ENCODE measurements at regions not wholly inside any gene's neighbourhood (a gene's known extent, or its start where the extent isn't known, plus 50 kb on each side); places are given as distances from the start of the nearest gene placed in this dataset.
"Not testable (repeated sequence)": the region's sequence is repeated elsewhere in the genome, so short reads cannot be mapped to it uniquely, and the experiment has no call there.

GRCh38 chr9:1115370-1115769, 65.2 kb downstream of the DMRT2 start:
- no peak for DNase-seq (ENCODE audit: low spot score)

DNA sequence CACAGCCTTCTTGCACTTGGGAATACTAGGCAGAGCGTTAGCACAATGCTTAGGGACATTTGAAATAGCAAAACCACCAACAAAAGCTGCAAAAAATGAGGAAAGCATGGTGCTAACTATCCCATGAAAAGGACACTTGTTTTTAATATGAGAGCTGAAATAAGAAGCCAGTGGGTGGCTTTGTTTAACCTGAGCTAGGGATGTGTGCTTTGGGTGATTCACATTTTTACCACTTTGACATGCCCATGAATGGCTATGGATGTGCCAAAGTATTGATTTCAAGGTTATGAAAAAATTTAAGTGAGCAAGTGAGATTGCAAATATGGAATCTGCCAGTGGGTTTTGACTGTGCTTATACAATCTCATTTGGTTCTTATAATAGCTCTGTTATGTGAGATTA, 67.3 kb downstream of the DMRT2 start:
- DNase-seq (ENCODE audit: low spot score) = no peak

GRCh38 chr9:1120500-1121165, 70.5 kb downstream of the DMRT2 start:
- no peak for DNase-seq (ENCODE audit: low spot score)

DNA sequence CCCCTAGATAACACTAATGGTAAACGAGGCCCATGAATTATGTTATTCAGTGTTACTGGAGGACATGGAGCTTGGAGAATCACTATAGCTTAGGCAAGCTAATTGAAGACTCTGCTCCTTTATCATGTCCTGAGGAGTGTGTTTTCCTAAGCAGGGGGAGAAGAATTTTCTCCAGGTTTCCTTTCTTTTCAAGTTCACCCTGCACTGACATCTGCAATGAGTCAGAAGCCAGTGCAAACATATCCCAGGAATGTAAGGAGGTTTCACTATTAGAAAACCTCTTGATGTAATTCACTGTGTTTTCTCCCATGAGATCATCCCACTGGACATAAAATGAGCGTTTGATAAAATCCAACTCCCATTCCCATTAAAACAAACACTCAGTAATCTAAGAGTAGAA, 75.6 kb downstream of the DMRT2 start:
- no peak for DNase-seq (ENCODE audit: low spot score)

DNA sequence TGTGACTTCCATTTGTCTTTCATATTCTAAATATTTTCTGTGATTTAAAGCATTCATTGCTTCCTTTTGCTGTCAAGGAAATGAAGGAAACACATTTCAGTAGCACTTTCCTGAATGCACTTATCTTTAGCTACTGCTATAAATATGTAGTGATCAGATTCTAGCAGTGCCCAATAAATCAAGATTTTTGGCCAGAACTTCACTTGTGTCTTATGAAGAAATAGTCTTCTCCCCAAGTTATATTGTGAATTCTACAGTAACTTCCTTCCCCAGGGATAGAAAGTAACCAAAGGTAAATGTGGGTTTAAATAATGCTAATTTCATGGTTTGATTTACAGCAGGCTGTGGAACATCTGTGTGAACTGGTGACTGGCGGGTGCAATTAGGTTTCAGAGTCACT, 77.9 kb downstream of the DMRT2 start:
- DNase-seq (ENCODE audit: low spot score) = no peak

- no peak for DNase-seq (ENCODE audit: low spot score)
Measured at GRCh38 chr9:1129382-1129781, 79.2 kb downstream of the DMRT2 start.

DNA sequence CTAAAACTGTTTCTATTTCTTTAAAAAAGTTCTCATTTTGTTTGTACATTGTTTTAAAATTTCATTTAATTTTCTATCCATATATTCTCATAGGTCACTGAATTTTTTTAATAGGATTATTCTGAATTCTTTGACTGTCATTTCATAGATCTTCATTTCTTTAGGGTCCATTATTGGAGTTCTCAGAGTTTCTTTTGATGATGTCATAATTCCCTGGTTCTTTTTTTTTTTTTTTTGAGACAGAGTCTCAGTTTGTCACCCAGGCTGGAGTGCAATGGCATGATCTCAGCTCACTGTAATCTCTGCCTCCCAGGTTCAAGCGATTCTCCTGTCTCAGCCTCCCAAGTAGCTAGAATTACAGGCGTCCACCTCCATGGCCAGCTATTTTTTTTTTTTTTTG, 89.9 kb downstream of the DMRT2 start:
- DNase-seq (ENCODE audit: low spot score) = no peak

GRCh38 chr9:1151691-1152090, 101.5 kb downstream of the DMRT2 start:
- no peak for DNase-seq (ENCODE audit: low spot score)

- DNase-seq (ENCODE audit: low spot score) = no peak
Measured at GRCh38 chr9:1152171-1152570, 102.0 kb downstream of the DMRT2 start.

GRCh38 chr9:1154739-1155138, 104.6 kb downstream of the DMRT2 start:
- DNase-seq (ENCODE audit: low spot score) = no peak

DNA sequence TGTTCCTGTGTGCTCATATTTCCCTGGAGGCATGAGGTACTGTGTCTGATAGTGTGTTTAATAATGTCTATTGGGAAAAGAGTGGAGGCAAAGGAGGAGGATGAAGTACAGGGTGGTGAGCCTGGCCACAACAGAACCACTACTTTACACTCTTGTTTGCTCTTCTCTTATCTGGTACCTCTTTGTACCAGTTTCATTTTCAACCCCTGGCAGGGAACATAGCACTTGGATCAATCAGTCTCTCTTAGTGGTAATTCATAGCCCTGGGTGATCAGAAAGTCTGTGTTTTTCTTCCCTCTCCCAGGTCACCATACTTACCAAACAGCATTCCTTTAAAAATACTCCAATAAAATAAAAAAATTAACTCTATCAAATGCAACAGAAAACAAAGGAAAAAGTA, 105.4 kb downstream of the DMRT2 start:
- no peak for DNase-seq (ENCODE audit: low spot score)

DNA sequence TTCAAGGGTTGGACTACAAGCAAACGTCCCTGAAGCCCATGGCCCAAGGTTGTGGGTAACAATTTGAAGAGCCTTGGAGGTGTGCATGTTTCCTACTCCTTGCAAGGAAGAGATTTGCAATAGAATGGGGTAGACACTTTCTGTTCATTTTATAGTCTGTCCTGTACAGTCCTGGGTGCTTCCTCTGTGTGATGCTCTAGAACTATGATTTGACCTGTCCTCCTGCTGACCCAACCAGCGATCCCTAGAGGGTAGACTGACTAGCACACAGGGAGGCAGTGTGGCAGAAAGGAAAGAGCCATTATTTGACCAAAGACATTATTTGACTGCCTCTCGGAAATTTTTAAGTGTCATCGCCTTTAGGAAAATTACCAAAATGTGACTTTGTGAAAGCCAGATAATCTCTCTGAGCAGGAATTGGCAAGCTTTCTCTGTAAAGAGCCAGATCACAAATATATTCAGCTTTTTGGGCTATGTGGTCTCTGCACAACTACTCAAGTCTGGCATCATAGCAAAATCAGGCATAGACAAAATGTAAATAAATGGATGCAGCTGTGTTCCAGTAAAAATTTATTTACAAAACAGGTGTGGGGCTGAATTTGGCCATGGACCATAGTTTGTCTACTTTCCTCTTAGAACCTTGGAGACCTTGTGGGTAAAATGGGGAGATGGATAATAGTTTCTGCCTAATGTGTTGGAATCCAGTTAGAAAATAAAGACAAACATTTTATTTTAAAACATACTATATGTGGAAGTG, 106.8 kb downstream of the DMRT2 start:
- no peak for DNase-seq (ENCODE audit: low spot score)

DNA sequence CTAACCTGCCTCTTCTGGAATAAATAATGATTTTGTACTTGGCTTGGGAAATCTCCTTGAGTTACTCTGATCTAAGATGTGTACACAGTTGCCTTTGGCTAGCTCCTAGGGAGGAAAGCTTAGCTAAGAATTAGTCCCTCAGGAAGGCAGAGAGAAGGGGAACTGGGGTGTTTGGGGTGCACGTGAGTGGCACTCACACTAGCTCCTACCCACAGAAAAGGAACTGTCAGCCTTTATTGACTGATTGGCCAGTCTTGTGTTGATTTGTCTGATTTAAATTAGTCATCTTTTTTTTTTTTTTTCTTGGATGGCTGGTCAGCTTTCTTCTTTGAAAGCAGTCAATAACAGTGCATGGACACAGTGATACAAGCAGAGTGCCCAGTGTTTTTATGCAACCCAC, 107.7 kb downstream of the DMRT2 start:
- no peak for DNase-seq (ENCODE audit: low spot score)

DNA sequence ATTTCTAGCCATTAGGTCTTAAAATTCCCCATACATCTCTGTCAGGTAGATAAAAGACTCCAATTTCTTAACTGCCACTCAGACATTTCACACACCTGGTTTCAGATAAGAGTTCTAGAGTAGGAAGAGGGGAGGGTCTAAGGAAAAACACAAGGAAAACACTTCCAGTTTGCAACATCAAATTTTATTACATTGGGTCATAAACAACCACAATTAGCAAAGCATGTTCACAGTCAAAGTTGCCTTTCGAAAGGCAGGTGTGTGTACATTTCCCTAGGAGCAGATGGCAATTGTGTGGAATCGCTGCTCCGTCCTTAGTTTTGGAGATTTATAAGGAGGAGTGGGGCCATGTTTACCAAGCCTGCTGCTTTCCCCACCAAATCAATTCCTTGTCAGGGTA, 120.8 kb downstream of the DMRT2 start:
- no peak for DNase-seq (ENCODE audit: low spot score)

DNA sequence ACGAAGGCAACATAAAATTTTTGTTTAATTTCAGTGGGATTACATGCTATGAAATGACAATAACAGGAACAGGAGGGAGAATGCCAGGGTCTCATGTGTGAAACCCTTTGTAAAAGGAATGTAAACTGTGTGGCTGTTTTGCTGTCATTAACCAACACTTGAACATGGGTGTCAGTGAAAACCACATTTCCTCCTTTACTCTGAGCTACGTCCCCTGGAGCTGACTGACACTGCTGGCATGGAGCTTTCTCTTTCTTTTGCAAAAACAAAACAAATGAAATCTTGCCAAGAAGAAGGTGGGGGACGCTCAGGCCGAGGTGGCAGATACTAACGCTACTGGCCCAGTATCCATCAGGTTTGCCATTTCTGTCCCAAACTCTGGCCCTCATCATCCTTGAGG, 121.4 kb downstream of the DMRT2 start:
- DNase-seq (ENCODE audit: low spot score) = no peak

DNA sequence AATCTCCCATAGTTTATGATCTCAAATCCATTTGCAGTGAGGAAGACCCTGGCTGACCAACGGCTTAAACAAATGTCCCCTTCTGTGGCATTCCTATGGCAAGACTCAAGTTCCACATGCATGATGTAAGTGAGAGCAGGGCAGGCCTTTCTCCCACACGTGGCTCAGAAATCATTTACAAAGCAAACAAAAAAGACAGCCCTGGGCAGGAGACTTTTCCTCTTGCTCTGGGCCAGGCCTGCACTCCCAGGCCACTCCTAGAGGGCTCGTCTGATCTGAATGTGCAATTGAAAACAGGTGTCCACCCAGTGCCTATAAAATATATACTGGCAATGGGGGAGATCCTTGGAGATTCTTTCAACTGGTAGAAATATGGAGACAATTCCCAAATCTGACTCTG, 123.1 kb downstream of the DMRT2 start:
- DNase-seq (ENCODE audit: low spot score) = no peak

GRCh38 chr9:1173993-1174392, 123.8 kb downstream of the DMRT2 start:
- DNase-seq (ENCODE audit: low spot score) = no peak

- DNase-seq (ENCODE audit: low spot score) = no peak
Measured at GRCh38 chr9:1179366-1179765, 129.2 kb downstream of the DMRT2 start.

GRCh38 chr9:1184146-1184545, 134.0 kb downstream of the DMRT2 start:
- no peak for DNase-seq (ENCODE audit: low spot score)

- DNase-seq (ENCODE audit: low spot score) = not testable (repeated sequence)
Measured at GRCh38 chr9:1187137-1187536, 137.0 kb downstream of the DMRT2 start.

GRCh38 chr9:1195636-1196035, 145.5 kb downstream of the DMRT2 start:
- DNase-seq (ENCODE audit: low spot score) = not testable (repeated sequence)

GRCh38 chr9:1198085-1198484, 147.9 kb downstream of the DMRT2 start:
- no peak for DNase-seq (ENCODE audit: low spot score)

- no peak for DNase-seq (ENCODE audit: low spot score)
Measured at GRCh38 chr9:1200847-1201251, 150.7 kb downstream of the DMRT2 start.

DNA sequence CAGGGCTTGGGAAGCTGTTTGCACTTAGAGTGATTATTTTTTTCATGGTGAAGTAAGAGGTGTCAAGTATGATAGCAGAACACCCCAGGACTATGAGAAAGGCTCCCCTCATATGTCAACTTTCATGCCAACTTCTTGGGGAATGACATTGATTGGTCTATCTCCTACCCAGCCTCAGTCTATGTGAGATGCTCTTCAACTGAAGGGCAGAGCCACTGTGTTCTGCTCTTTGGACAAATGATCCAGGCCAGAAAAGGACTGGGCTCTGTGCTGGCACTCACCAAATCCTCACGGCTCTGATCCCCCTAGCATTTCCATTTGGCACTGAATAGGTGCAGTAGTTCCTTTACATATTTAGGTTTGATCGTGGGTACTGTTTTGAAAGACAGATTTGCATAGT, 151.1 kb downstream of the DMRT2 start:
- no peak for DNase-seq (ENCODE audit: low spot score)
